T-helper 2 cell treated with Interferon-gamma antibody and Interleukin-4, amounts not matched to agents 100 ng/mL and 5 ng/mL, for 36 hours (primary cell): ENCODE measurements at regions not wholly inside any gene's neighbourhood (a gene's known extent, or its start where the extent isn't known, plus 50 kb on each side); places are given as distances from the start of the nearest gene placed in this dataset.

Experiments
- intact Hi-C: fragments of 100-400 bp; cut with micrococcal nuclease; formaldehyde crosslinking; loops from one replicate; pipeline ENCODE4 v1.15.1; 2023

DNA sequence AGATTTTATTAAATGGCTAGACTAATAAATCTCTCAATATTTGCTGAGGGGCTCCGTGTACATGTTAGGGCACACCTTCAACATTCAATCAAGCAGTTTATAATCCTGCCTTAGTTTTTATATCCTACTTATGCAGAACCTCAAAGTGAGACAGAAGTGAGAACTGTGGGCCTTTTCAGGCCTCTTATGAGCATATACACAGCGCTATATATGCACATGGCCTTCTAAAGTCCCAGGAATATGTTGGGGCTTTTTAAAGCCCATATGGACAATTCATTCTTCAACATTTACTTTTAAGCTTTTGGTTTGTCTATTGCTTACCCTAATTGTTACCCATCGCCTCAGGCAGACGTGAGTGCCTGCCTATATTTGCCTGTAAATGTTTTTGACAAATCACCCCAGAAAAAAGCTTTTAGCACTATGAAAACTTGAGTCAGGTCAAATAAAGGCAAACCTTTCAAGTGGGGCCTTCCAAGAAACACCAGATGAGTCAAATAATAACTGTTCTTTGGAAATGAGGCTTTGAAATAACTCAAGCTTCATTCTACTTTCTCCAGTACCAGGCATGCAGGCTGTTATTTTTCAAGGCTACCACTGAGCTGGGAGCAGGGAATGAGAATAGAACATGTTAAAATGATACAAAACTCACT is 58.2 kb downstream of the ESM1 start:
- intact Hi-C loops, result no loop called here

DNA sequence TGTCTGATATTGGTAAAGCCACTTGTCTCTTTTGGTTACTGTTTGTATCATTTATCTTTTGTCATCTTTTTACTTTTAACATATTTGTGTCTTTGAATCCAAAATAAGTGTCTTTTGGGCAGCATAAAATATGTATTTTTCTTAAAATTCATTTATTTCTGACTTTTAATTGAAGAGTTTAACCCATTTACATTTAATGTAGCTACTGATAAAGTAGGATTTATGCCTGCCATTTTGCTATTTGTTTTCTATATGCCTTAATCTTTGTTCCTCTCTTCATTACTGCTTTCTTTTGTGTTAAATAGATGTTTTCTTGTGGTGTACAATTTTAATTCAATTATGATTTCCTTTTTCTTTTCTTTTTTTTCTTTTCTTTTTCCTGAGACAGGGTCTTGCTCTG is 60.9 kb downstream of the ESM1 start:
- intact Hi-C loops, result no loop called here

DNA sequence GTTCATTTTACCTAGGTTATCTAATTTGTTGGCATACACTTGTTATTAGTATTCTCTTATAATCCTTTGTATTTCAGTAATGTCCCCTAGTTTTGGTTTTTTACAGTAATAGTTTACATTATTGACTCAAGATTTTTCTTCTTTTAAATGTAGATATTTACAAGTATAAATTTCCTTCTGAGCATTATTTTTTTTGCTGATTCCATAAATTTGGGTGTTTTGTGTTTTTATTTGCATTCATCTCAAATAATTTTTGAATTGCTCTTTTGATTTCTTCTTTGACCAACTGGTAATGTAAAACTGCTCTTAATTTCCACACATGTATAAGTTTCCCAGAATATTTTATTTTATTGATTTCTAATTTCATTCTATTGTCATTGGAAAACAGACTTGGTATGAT is 68.1 kb downstream of the ESM1 start:
- intact Hi-C loops, result no loop called here

DNA sequence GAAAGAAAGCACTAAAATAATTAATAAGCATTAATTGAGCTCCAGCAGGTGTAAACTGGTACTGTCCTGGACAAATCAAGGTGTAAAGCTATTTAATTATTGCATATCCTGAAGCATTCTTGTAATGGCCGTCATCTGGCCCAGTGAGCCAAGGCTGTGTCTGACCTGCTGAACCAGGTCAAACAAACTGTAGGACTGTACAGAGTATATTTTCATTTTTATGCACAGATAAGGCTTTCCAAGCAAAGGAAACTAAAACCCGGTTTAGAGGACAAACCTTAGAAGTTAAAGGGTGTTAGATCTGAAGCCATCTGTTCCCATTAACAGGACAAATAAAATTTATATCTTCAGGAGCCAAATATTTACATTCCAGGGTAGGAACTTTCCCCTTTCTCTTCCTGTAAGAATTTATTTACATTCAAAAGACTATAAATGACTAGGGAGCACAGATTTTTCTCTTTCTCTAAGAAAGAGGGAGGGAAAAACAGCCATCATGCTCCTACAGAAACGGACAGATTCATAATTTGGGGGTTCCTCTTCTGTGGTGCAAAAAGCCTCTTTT is 69.8 kb downstream of the ESM1 start:
- intact Hi-C loops, result no loop called here

DNA sequence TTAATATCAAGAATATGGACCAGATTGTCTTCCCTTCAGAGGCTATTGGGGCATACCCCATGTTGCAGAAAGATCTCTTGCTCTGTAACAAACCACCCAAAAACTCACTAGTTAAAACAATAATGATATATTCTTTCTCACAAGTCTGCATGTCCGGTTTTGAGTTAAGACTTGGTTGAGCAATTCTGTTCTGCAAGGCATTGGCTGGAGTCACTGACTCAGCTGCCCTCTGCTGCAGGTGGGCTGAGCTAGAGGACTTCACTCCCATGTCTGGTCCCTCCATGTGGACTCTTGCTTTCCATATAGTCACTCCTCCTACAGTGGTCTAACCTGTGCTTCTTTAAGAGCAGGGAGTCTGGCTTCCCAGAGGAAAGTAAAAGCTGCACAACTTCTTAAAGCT is 73.4 kb downstream of the ESM1 start:
- intact Hi-C loops, result no loop called here

DNA sequence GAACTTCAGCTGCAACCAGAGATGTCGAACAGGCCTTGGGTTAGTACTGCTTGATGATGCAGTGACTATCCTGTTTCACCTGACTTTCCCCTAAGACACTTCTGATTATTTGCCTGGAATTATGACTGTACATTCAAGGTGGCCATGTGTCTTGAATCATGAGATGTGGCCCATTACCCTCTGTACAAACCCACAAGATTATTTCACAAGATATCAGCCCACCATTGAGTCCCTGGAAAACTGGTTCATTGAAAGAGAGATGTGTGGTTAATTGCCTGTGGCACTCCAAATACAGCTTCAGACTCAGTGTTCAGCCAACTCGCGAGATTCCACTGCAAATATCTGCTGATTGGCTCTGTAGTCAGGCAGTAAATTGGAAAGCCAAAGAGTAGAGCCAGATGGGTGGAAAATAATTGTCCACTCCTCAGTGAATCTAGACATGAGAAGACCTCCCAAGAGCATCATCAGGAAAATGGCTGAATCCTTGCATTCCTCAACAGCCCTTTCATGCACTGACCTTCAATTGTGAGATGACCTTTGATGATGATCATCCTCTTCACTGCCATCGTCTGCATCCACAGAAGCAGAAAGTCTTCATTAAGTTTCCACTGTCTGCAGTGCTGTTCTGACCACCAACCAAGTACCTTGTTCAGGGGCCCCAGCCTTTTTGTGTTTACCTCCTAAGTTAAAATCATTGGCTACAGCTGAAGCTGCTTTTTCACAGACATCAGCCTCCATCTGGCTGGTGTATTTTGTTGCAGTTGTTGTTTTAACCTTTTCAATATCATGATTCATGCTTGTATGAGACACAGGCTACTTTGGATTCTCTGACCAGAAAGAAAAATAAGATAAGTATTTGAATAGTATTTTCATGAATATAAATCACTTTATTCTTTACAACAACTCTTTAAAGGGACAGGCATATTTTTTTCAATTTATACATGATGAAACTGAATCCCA is 75.2 kb downstream of the ESM1 start:
- intact Hi-C loops, result loop anchor here (10.0 kb wide), 2 partner anchors 75 to 125 kb away; partner anchors contain the start of gene ESM1

DNA sequence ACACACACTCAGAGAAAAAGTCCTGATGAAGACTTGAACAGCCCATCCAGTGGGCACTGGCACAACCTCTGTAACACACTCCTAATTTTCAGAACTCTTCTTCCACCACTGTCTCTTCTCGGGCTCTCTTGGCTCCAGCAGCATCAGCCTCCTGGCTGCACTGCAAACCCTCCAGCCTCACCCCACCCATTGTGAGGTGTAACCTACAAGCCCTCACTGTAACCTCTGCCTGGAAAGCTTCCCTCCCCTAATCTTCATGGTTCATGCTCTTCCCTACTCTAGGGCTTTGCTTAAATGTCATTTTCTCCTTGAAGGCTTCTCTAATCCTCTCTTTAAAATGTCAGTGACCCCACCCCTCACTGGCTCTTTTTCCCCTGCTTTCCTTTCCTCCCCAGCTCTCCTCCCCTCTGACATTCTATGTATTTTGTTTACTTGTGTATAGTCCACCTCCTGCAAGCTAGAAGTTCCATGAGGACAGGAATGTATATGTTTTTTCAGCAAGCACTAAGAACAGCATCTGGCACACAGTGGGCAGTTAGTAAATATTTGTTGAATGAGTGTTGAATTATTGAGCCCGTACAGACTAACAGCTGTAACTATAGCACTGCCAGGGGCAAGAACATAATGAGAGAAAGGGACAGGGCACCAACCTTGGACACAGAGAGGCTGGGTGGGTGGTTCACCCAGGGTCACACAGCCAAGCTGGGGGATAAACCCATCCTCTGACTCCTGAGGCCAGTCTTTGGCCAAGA is 76.4 kb downstream of the ESM1 start:
- intact Hi-C loops, result loop anchor here (10.0 kb wide), 2 partner anchors 76 to 126 kb away; partner anchors contain the start of gene ESM1

DNA sequence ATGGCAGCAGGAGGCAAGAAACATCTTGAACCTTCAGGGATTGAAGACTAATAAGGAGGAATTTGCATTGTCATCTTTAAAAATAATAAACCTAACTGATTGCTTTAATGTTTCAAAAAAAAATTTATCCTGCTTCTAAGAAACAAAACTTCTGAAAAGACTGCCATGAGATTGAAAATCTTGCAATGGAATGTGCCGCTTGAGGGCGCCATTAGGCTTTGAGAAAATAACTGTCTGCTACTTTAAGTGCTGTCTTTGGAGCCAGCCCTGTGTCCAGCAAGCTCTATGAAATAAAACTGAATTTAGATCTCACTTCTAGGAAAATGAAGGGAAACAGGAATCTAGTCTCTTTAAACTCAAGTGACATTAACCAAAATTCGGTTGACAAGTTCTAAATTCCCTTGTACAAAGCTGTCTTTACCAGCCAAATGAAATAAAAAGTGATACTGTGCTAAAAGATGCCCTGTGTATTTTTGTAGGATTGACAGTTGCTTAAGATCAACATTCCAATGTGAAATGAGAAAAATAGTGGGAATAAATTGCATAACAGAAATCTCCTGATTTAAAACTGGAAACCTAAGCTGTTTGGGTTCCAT is 79.4 kb downstream of the ESM1 start:
- intact Hi-C loops, result loop anchor here (1.0 to 10.0 kb wide), 5 partner anchors 38 to 253 kb away; partner anchors contain the start of gene ESM1

DNA sequence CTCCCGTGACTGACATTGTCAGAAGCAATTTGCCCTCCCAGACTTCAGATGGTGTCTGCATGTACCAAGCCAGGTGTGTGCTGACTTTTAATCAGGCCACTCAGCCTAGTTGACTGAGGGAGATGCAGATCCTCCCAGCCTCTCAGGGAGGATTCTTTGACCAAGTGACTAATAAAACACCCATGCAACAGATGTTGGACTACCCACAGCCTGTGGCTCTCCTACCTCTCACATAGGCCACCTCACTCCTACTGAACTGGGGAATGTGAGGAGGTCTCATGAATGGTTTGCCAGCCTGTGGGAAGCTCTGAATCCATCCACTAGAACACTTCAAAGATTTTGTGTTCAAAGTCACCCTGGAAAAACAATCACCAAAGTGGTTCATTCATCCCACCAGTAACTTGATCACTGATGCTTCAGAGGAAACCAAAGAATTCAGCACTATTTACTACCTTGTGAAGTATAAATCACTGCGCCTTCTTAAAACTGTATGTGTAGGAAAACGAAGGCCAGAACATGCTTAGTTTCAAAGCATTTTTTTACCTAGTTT is 80.1 kb downstream of the ESM1 start:
- intact Hi-C loops, result loop anchor here (10.0 kb wide), 2 partner anchors 79 to 129 kb away; partner anchors contain the start of gene ESM1

DNA sequence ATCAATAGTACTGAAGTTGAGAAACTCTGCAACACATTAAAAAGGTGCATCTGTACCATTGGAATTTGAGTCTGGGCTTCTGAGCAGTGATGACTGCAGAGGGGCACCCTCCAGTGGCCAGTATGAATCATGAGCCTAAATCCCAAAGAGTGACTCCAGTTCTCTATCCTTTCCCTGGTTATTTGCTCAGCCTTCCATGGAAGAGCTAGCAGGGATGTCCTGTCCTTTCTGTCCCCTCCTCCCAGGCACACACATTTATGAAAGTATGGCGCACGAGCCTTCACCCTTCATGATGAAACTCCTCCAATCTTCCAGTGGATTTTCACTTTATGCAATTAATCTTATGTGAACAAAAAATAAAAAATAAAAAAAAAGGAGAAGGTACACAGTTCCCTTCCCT is 81.0 kb downstream of the ESM1 start:
- intact Hi-C loops, result loop anchor here (1.0 to 10.0 kb wide), 4 partner anchors 37 to 387 kb away; partner anchors contain the start of genes ESM1 and SNX18

DNA sequence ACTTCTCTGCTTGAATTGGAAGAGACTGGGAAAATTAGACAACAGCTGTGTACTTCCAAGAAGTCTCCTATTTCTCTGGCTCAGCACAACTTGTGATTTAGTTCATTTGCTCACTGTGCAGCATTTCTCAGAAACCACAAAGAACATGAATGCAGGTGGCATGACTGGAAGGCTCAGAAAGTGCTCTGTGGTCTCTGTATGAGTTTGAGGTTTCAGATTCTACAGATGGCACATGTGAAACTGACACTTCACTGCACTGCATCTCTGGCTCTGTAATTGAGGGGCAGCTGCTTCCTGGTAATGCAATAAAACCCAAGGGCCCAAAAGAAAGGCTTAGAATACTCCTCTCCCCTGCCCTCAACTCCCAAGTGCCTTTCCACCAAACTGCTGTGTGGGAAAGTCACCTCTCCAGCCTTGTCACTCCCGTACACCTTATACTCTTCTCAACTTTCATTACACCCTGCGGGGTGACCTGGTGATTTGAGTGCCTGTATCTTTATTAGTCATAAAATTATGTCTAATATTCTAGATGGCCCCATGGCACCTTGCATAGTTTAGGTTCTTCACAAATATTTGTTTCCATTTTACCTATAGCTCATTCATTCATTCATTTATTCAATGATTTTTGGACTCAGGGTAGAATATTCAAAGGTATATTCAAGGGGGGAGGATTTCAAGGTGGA is 82.5 kb downstream of the ESM1 start:
- intact Hi-C loops, result loop anchor here (2.0 to 10.0 kb wide), 5 partner anchors 36 to 200 kb away; partner anchors contain the start of genes ESM1 and GZMA

DNA sequence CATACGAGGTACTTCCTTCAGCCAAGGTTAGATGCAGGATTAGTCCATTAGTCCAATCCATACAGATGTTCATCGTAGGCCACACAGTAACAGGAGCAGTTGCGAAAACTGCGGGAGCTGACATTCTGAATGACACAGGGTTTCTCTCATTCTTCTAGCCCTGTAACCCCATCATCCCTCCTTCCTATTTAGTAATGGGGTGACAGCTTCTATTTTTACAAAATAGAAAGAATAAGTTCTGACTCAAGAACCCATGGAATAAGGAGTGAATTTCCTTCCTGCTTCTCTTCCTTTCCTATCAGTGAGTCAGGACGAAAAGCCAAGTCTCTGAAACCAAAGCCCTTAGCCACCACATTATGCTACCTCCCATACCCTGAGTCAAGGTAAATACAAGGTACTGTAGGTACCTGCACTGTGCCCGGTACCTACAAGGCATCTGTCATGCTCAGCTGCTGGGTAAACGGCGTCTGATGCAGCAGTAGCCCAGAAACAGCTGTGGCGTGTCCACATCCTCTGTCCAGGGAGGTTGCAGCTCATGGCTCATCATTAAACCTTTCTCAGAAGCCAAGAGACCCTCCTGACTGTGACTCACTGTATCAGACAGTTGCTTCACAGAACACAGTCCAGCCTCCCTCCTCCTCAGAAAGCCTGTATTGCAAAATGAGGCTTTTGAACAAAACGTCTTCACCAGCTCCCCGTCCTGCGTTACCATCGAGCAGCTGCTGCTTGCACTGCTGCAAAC is 84.2 kb downstream of the ESM1 start:
- intact Hi-C loops, result loop anchor here (5.0 to 10.0 kb wide), 3 partner anchors 34 to 134 kb away; partner anchors contain the start of gene ESM1

DNA sequence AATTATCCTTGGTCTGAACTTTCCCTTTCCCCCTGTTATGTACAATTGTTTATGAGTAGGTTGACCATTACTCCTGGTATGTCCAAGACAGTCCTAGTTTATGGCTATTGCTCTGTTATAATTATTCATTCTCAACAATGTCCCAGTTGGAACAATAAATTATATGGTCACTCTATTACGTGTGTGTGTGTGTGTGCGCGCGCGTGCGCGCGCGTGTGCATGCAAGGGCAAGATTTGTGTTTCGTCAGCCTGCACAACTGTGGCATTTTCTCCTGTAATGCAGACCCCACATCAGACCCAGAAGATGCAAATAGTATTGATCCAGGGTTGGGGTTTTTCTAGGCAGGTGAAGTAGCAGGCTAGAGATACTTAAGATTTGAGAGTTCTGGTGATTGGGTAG is 88.4 kb downstream of the ESM1 start:
- intact Hi-C loops, result no loop called here

DNA sequence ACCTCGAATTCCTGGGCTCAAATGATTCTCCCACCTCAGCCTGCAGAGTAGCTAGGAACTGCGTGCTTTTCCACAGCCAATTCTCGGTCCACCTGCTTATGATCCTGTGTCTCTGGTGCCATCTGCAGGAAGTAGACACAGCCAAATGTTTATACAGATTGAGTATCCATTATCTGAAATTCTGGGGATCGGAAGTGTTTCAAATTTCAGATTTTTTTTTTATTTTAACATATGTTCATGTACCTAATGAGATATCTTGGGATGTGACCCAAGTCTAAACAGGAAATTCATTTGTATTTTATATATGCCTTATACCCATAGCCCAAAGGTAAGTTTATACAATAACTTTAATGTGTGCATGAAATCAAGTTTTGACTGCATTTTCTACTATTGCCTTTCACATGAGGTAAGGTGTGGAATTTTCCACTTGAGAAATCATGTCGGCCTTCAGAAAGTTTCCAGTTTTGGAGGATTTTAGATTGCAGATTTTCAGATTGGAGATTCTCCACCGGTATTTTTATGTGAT is 89.5 kb downstream of the ESM1 start:
- intact Hi-C loops, result no loop called here

DNA sequence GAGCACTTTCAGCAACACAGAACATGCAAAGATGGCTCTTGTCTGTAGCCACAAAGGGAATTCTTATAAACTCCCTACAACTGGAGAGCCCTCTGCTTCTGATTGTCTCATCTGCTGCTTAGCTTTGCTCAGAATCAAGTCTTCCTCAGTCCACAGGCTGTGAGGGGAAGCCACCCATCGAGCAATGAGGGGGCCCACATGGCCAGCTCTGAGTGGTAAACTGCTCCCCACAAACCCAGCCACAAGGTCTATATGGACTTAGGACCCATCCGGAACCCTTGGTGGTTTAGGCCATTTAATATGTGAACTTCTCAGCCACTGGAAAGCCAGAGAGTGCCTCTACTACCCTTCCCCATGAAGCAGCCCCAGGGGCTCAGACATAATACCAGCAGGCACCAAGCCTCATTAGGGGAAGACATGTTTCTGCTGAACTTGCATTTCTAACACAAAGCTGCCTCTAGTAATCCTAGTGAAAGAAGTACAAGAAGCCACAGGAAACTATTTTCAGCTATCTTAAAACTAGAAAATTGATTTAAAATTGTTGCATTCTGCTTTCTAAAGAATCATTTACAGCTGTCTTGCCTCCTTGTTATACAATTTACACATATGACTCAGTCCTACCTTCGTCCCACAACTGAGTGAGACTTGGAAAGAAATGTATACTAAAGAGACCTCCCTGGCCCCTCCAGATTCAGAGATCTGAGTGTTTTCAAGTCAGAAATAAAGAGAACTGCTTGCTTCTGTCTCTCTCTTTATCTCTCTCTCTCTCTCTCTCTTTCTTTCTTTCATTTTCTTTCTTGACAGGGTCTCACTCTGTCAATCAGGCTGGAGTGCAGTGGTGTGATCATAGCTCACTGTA is 90.2 kb downstream of the ESM1 start:
- intact Hi-C loops, result no loop called here

DNA sequence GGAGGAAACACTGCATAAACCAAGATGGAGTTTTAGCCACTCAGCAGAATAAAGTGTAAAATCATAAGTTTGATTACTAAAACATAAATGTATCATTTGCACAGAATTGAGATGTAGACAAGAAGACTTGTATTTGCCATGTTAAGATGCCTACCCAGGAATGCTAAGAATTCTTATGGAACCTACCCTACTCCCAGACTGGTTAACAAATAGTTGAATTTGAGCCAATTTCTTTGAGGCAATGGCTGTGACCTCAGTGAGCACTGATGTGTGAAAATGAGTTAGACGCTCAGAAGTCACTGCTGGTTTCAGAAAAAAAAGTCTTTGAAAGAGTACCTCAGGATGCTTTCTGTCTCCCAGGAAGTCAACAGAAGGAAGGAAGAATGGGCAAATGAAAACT is 95.6 kb downstream of the ESM1 start:
- intact Hi-C loops, result no loop called here

DNA sequence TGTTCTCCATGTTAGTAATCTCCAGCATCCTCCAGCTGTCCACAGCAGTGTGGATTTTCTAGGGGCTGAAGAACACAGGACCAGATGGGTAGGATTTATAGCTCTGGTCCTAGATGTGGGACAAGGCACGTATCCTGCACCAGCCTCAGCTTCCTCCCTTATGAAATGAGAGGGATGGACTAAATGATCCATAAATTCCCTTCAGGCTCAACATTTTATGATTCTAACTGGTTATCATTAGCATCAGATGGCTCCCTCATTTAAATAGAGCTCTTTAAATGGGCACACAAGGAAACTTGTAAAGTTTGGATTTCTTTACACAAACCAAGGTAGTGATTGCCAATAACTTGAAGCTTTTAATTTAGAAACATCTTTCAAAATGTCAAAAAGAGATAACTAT is 97.7 kb downstream of the ESM1 start:
- intact Hi-C loops, result no loop called here

DNA sequence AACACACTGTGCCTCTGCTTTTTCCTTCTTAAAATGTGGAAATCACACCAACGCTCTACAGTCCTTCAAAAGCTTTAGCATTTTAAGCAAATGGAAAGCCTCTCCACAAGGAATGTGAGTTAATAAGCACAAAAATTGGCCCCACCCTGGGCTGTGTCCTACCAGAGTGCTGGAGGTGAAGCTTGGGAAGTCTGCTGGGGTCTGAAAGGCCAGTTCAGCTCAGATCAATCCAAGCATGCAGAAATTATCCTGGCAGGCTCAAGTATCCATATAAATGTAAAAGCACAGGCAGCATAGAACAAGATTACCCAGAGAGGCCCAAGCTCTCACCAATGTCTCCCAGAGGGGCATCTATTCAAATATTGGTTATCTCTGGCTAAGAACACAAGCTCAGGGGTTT is 98.5 kb downstream of the ESM1 start:
- intact Hi-C loops, result no loop called here
